ENCODE measurements at regions not wholly inside any gene's neighbourhood (a gene's known extent, or its start where the extent isn't known, plus 50 kb on each side); places are given as distances from the start of the nearest gene placed in this dataset.

DNA sequence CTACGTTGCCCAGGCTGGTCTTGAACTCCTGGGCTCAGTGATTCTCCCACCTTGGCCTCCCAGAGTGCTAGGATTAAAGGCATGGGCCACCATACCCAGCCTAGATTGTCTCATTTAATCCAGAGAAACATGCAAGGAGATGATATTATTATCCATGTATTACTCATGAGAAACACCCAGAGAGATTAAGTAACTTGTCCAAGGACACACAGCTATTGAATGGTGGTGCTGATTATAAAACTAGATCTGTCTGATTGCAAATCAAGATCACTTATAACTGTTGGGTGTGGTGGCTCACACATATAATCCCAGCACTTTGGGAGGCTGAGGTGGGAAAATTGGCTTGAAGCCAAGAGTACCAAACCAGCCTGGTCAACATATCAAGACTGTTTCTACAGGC is 94.4 kb upstream of the ZNF217 start:
- TF ChIP-seq EZH2 (IDR thresholded peaks at IDR 0.05) (no peak), POLR2AphosphoS5 (IDR thresholded peaks at IDR 0.05; ENCODE audit: borderline replicate concordance, low read depth, low read length) (no peak), FOXP2 (optimal IDR thresholded peaks at IDR 0.05; ENCODE audit: control extremely low read depth, extremely low read length, insufficient read depth) (no peak)

All from SK-N-MC (cell line).